Osteoblast (primary cell): ENCODE measurements at regions not wholly inside any gene's neighbourhood (a gene's known extent, or its start where the extent isn't known, plus 50 kb on each side); places are given as distances from the start of the nearest gene placed in this dataset.

Experiments
- DNase-seq: peaks from one replicate; pipeline ENCODE4 v3.0.0; 2011; ENCODE audit warnings: low spot score, mixed read lengths; ENCODE audit not compliant: insufficient read length; ENCODE audit errors: missing footprints
- H2AFZ ChIP-seq: 2 replicates; pipeline ENCODE4 v1.6.0; 2011; ENCODE audit warnings: mild to moderate bottlenecking, low read length
- H3K27ac ChIP-seq: 2 replicates; pipeline ENCODE4 v1.5.1; 2011; ENCODE audit warnings: mild to moderate bottlenecking, low read depth, low read length, moderate library complexity
- H3K27me3 ChIP-seq: 2 replicates; pipeline ENCODE4 v1.6.0; 2012; ENCODE audit warnings: mild to moderate bottlenecking, control low read depth, inconsistent platforms, low read length, moderate library complexity; ENCODE audit not compliant: insufficient read depth
- H3K36me3 ChIP-seq: 2 replicates; pipeline ENCODE4 v1.5.1; 2011; ENCODE audit warnings: mild to moderate bottlenecking, low read length, control low read depth, moderate library complexity; ENCODE audit not compliant: insufficient read depth
- H3K4me1 ChIP-seq: 2 replicates; pipeline ENCODE4 v1.5.1; 2011; ENCODE audit warnings: mild to moderate bottlenecking, low read length, control low read depth, moderate library complexity; ENCODE audit not compliant: insufficient read depth
- H3K4me2 ChIP-seq: 2 replicates; pipeline ENCODE4 v1.6.0; 2011; ENCODE audit warnings: mild to moderate bottlenecking, low read length; ENCODE audit not compliant: insufficient read depth
- H3K4me3 ChIP-seq: fragments of 200-600 bp; sonication (generic); 3 replicates; pipeline ENCODE4 v1.5.1; 2012; ENCODE audit warnings: mild to moderate bottlenecking, low read length, inconsistent platforms; ENCODE audit not compliant: insufficient read depth
- H3K79me2 ChIP-seq: 2 replicates; pipeline ENCODE4 v1.6.0; 2012; ENCODE audit warnings: mild to moderate bottlenecking, low read length, control low read depth, inconsistent platforms; ENCODE audit not compliant: insufficient read depth
- H3K9me3 ChIP-seq: 2 replicates; pipeline ENCODE4 v1.5.1; 2011; ENCODE audit warnings: low read depth, low read length, control low read depth
- H4K20me1 ChIP-seq: 2 replicates; pipeline ENCODE4 v1.6.0; 2012; ENCODE audit warnings: mild to moderate bottlenecking, low read length, control low read depth; ENCODE audit not compliant: insufficient read depth
- TF ChIP-seq, protein P1 (sequence below): IDR thresholded peaks from 2 replicates; pipeline ENCODE4 v1.5.1; 2011; ENCODE audit warnings: mild to moderate bottlenecking, low read depth, low read length, moderate library complexity; ENCODE audit errors: extremely low read depth

DNA sequence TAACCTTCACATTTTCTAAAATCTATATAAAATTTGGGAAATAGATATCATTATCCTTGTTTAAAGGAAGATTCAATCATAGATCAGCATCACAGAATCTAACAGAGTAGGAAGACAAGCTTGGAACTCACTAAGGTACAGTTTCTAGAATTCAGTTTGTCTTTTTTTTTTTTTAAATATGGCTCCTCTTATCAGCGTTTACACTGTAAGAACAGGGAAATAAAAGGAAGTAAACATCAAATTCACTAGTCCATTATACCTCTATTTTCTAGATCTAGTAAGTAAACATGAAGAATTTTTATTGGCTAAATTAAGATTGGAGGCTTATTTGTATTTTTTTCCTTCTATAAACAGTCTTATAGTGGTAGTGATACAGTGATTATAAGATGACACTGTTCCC lies 144.9 kb downstream of the LRIG3 start:
- H3K27me3 ChIP-seq = no peaks in the 10 kb centered on the region
- no peak overlapping the region for H3K27ac ChIP-seq
- no peaks in the 10 kb centered on the region for H3K9me3 ChIP-seq
- no peaks in the 10 kb centered on the region for H3K79me2 ChIP-seq
- H3K4me3 ChIP-seq = no peak overlapping the region
- H3K36me3 ChIP-seq = no peaks in the 10 kb centered on the region
- no peaks in the 10 kb centered on the region for H3K4me1 ChIP-seq
- no peaks in the 10 kb centered on the region for H4K20me1 ChIP-seq
- DNase-seq = no peak
- H2AFZ ChIP-seq = no peak overlapping the region
- no peak overlapping the region for H3K4me2 ChIP-seq
- TF ChIP-seq, protein P1, sequence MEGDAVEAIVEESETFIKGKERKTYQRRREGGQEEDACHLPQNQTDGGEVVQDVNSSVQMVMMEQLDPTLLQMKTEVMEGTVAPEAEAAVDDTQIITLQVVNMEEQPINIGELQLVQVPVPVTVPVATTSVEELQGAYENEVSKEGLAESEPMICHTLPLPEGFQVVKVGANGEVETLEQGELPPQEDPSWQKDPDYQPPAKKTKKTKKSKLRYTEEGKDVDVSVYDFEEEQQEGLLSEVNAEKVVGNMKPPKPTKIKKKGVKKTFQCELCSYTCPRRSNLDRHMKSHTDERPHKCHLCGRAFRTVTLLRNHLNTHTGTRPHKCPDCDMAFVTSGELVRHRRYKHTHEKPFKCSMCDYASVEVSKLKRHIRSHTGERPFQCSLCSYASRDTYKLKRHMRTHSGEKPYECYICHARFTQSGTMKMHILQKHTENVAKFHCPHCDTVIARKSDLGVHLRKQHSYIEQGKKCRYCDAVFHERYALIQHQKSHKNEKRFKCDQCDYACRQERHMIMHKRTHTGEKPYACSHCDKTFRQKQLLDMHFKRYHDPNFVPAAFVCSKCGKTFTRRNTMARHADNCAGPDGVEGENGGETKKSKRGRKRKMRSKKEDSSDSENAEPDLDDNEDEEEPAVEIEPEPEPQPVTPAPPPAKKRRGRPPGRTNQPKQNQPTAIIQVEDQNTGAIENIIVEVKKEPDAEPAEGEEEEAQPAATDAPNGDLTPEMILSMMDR = no peak

DNA sequence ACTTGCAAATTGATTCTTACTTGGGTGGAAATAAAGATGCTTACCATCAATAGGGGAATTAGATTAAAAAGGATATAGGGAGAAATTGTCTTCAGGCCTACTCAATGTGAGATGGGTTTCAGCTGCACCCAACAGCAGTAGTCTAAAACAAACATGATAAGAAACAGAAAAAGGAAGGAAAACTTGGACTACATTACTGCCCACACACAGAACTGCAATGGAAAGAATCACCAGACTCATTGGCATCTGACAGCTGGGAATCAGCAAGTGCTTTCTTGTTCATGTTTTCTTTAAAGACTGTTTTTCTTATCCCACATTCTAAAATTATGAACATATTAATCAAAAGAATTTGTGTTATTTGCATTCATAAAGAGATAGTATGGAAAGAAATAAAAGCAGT lies 144.2 kb downstream of the LRIG3 start:
- H2AFZ ChIP-seq = no peak overlapping the region
- no peaks in the 10 kb centered on the region for H3K79me2 ChIP-seq
- H3K27me3 ChIP-seq = no peaks in the 10 kb centered on the region
- H3K4me2 ChIP-seq = no peak overlapping the region
- H4K20me1 ChIP-seq = no peaks in the 10 kb centered on the region
- H3K36me3 ChIP-seq = no peaks in the 10 kb centered on the region
- no peaks in the 10 kb centered on the region for H3K9me3 ChIP-seq
- no peak for DNase-seq
- TF ChIP-seq, protein P1 = no peak
- no peak overlapping the region for H3K27ac ChIP-seq
- no peak overlapping the region for H3K4me3 ChIP-seq
- H3K4me1 ChIP-seq = no peaks in the 10 kb centered on the region

DNA sequence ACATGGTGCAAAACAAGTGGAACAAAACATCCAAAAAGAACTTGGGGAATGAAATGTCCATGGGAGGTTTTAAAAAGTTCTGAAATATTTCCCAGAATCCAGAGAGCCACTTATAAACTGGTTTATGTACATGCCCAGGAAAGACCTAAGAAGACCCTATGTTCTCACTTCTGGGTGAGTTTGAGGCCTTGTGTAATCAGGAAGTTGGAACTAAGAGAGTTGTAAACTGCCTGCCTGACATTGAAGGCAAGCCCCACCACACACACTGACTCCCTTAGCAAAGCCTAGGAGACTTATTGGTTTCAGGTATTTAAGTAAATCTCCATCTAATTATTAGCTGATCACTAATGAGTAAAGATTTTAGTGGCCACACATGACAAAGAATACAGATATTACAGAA lies 142.5 kb downstream of the LRIG3 start:
- Histone ChIP-seq H3K27ac (no peak overlapping the region), H2AFZ (peak overlapping the region; percentile 6)
- TF ChIP-seq, protein P1 = no peak

DNA sequence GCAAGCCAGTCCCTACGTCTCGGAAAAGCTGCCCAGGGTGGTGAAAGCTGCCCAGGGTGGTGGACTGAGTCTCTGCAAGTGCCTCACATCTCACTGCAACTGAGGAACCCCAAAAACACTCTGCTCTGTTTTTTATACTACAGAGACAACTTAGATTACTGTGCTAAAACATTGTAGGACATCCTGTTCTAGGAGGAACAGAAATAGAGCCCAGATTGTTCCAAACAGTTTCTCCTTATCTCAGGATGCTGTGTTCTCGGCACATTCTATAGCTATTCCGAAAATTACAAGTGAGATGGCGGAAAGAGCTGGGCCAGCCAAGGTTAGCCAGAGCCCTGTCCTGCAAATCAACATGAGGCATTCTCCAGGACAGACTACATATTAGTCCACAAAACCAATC lies 138.7 kb downstream of the LRIG3 start:
- Histone ChIP-seq H3K27me3 (no peaks in the 10 kb centered on the region), H3K4me3 (no peak overlapping the region), H3K9me3 (no peaks in the 10 kb centered on the region), H3K36me3 (no peaks in the 10 kb centered on the region), H3K79me2 (no peaks in the 10 kb centered on the region), H3K27ac (no peak overlapping the region), H3K4me2 (no peak overlapping the region), H3K4me1 (no peaks in the 10 kb centered on the region), H4K20me1 (no peaks in the 10 kb centered on the region), H2AFZ (no peak overlapping the region)
- DNase-seq = no peak
- TF ChIP-seq, protein P1 = no peak

More for the DNA sequence above, 142.5 kb downstream of the LRIG3 start:
- DNase-seq = no peak
- Histone ChIP-seq H3K4me2 (no peak overlapping the region), H4K20me1 (no peaks in the 10 kb centered on the region), H3K36me3 (no peaks in the 10 kb centered on the region), H3K4me3 (no peak overlapping the region), H3K27me3 (no peaks in the 10 kb centered on the region), H3K4me1 (no peaks in the 10 kb centered on the region), H3K9me3 (no peaks in the 10 kb centered on the region), H3K79me2 (no peaks in the 10 kb centered on the region)
